ENCODE measurements at regions not wholly inside any gene's neighbourhood (a gene's known extent, or its start where the extent isn't known, plus 50 kb on each side); places are given as distances from the start of the nearest gene placed in this dataset.

GRCh38 chr9:113646946-113647914 is 183.7 kb downstream of the RGS3 start:
- Histone ChIP-seq H3K27ac (peak overlapping the region; percentile 64), H3K4me3 (no peak overlapping the region), H3K9me2 (replicated peaks; ENCODE audit: insufficient read depth) (no peaks in the 10 kb centered on the region), H3K4me2 (no peak overlapping the region), H2AFZ (no peak overlapping the region), H4K20me1 (ENCODE audit: insufficient read depth, poor library complexity, severe bottlenecking) (no peaks in the 10 kb centered on the region), H3K27me3 (no peaks in the 10 kb centered on the region), H3K79me2 (no peaks in the 10 kb centered on the region), H3K9me3 (ENCODE audit: low read depth) (no peaks in the 10 kb centered on the region), H3K36me3 (replicated peaks; ENCODE audit: insufficient read depth, low read depth) (no peaks in the 10 kb centered on the region), H3K4me1 (ENCODE audit: insufficient read depth) (no peaks in the 10 kb centered on the region)
- WGBS (ENCODE audit: low lambda C conversion rate, missing lambda C conversion rate): 93% methylated on average over 10 of the region's 10 CpGs
- no peak for DNase-seq (ENCODE audit: low spot score)
- no peak for TF ChIP-seq EZH2phosphoT487 (IDR thresholded peaks at IDR 0.05; ENCODE audit: low read depth, severe bottlenecking, unreplicated experiment)
- no peak for TF ChIP-seq CTCF (IDR thresholded peaks at IDR 0.05; ENCODE audit: poor library complexity)
- no peak for TF ChIP-seq EZH2 (IDR thresholded peaks at IDR 0.05; ENCODE audit: borderline replicate concordance)

GRCh38 chr9:113648048-113648447 is 184.5 kb downstream of the RGS3 start:
- Histone ChIP-seq H3K4me1 (ENCODE audit: insufficient read depth) (no peaks in the 10 kb centered on the region), H3K79me2 (no peaks in the 10 kb centered on the region), H3K27ac (peak overlapping the region; percentile 64), H3K4me2 (no peak overlapping the region), H4K20me1 (ENCODE audit: insufficient read depth, poor library complexity, severe bottlenecking) (no peaks in the 10 kb centered on the region), H3K36me3 (replicated peaks; ENCODE audit: insufficient read depth, low read depth) (no peaks in the 10 kb centered on the region), H3K9me2 (replicated peaks; ENCODE audit: insufficient read depth) (no peaks in the 10 kb centered on the region), H3K27me3 (no peaks in the 10 kb centered on the region), H2AFZ (no peak overlapping the region), H3K9me3 (ENCODE audit: low read depth) (no peaks in the 10 kb centered on the region), H3K4me3 (no peak overlapping the region)
- TF ChIP-seq CTCF (IDR thresholded peaks at IDR 0.05; ENCODE audit: poor library complexity) (no peak), EZH2phosphoT487 (IDR thresholded peaks at IDR 0.05; ENCODE audit: low read depth, severe bottlenecking, unreplicated experiment) (no peak), EZH2 (IDR thresholded peaks at IDR 0.05; ENCODE audit: borderline replicate concordance) (no peak)
- DNase-seq (ENCODE audit: low spot score): no peak
- WGBS (ENCODE audit: low lambda C conversion rate, missing lambda C conversion rate): 78% methylated on average over 2 of the region's 2 CpGs

GRCh38 chr9:113648586-113648985 is 185.1 kb downstream of the RGS3 start:
- H2AFZ ChIP-seq: no peak overlapping the region

More at GRCh38 chr9:113648586-113648985, 185.1 kb downstream of the RGS3 start:
- no peaks in the 10 kb centered on the region for H4K20me1 ChIP-seq (ENCODE audit: insufficient read depth, poor library complexity, severe bottlenecking)
- H3K4me2 ChIP-seq: no peak overlapping the region
- no peaks in the 10 kb centered on the region for H3K27me3 ChIP-seq
- H3K36me3 ChIP-seq (replicated peaks; ENCODE audit: insufficient read depth, low read depth): no peaks in the 10 kb centered on the region
- no peak for TF ChIP-seq EZH2 (IDR thresholded peaks at IDR 0.05; ENCODE audit: borderline replicate concordance)
- no peak for TF ChIP-seq EZH2phosphoT487 (IDR thresholded peaks at IDR 0.05; ENCODE audit: low read depth, severe bottlenecking, unreplicated experiment)
- no peak for TF ChIP-seq CTCF (IDR thresholded peaks at IDR 0.05; ENCODE audit: poor library complexity)
- H3K27ac ChIP-seq: peak overlapping the region; percentile 64
- DNase-seq (ENCODE audit: low spot score): no peak
- WGBS (ENCODE audit: low lambda C conversion rate, missing lambda C conversion rate): 93% methylated on average over 7 of the region's 7 CpGs
- no peaks in the 10 kb centered on the region for H3K4me1 ChIP-seq (ENCODE audit: insufficient read depth)
- no peaks in the 10 kb centered on the region for H3K79me2 ChIP-seq
- H3K9me3 ChIP-seq (ENCODE audit: low read depth): no peaks in the 10 kb centered on the region
- H3K4me3 ChIP-seq: no peak overlapping the region
- H3K9me2 ChIP-seq (replicated peaks; ENCODE audit: insufficient read depth): no peaks in the 10 kb centered on the region

Data from hepatocyte (in vitro differentiated cells).